ENCODE measurements at regions not wholly inside any gene's neighbourhood (a gene's known extent, or its start where the extent isn't known, plus 50 kb on each side); places are given as distances from the start of the nearest gene placed in this dataset.

- intact Hi-C loops (cut with DNase I) = no loop called here
- H3K9ac ChIP-seq (ENCODE audit: low read length in 3 of 3) = no peak overlapping the region
- no peak for TF ChIP-seq CTCF (IDR thresholded peaks at IDR 0.05; ENCODE audit: borderline replicate concordance, extremely low read depth, insufficient read depth)
- no peaks in the 10 kb centered on the region for H3K4me1 ChIP-seq (ENCODE audit: control insufficient read depth in 2 of 3, insufficient read depth in 2 of 3, low read depth in 1 of 3, low read length in 3 of 3)
- no peaks in the 10 kb centered on the region for H3K9me3 ChIP-seq (ENCODE audit: control insufficient read depth in 2 of 3, insufficient read depth in 1 of 3, low read length in 3 of 3)
- no peaks in the 10 kb centered on the region for H3K27me3 ChIP-seq (ENCODE audit: control insufficient read depth, insufficient read depth, low read length)
- no peak overlapping the region for H3K4me3 ChIP-seq (ENCODE audit: low read length in 3 of 3)
- FAIRE-seq = no peak
- no peak overlapping the region for H3K27ac ChIP-seq (ENCODE audit: low read depth in 2 of 2, low read length in 2 of 2)
- DNase-seq = peak in 2 of 5 donors; percentile 5 to 10
- H3K36me3 ChIP-seq (ENCODE audit: control insufficient read depth in 2 of 3, insufficient read depth in 3 of 3, low read length in 3 of 3) = no peaks in the 10 kb centered on the region
Measured at GRCh38 chr1:58318157-58319005, 228.1 kb downstream of the OMA1 start.

- FAIRE-seq = no peak
- intact Hi-C loops (cut with DNase I) = no loop called here
- no peaks in the 10 kb centered on the region for H3K9me3 ChIP-seq (ENCODE audit: control insufficient read depth in 2 of 3, insufficient read depth in 1 of 3, low read length in 3 of 3)
Measured at GRCh38 chr1:58317694-58318093, 228.8 kb downstream of the OMA1 start.

GRCh38 chr1:58317086-58317485 lies 229.4 kb downstream of the OMA1 start:
- FAIRE-seq (no peak), DNase-seq (no peak)
- Histone ChIP-seq H3K27ac (ENCODE audit: low read depth in 2 of 2, low read length in 2 of 2) (no peak overlapping the region), H3K4me3 (ENCODE audit: low read length in 3 of 3) (no peak overlapping the region), H3K9ac (ENCODE audit: low read length in 3 of 3) (no peak overlapping the region), H3K9me3 (ENCODE audit: control insufficient read depth in 2 of 3, insufficient read depth in 1 of 3, low read length in 3 of 3) (no peaks in the 10 kb centered on the region), H3K36me3 (ENCODE audit: control insufficient read depth in 2 of 3, insufficient read depth in 3 of 3, low read length in 3 of 3) (no peaks in the 10 kb centered on the region), H3K4me1 (ENCODE audit: control insufficient read depth in 2 of 3, insufficient read depth in 2 of 3, low read depth in 1 of 3, low read length in 3 of 3) (no peaks in the 10 kb centered on the region), H3K27me3 (ENCODE audit: control insufficient read depth, insufficient read depth, low read length) (no peaks in the 10 kb centered on the region)
- intact Hi-C loops (cut with DNase I) = no loop called here
- no peak for TF ChIP-seq CTCF (IDR thresholded peaks at IDR 0.05; ENCODE audit: borderline replicate concordance, extremely low read depth, insufficient read depth)

More at GRCh38 chr1:58317694-58318093, 228.8 kb downstream of the OMA1 start:
- no peak for TF ChIP-seq CTCF (IDR thresholded peaks at IDR 0.05; ENCODE audit: borderline replicate concordance, extremely low read depth, insufficient read depth)
- H3K4me1 ChIP-seq (ENCODE audit: control insufficient read depth in 2 of 3, insufficient read depth in 2 of 3, low read depth in 1 of 3, low read length in 3 of 3) = no peaks in the 10 kb centered on the region
- no peak for DNase-seq
- H3K9ac ChIP-seq (ENCODE audit: low read length in 3 of 3) = no peak overlapping the region
- no peak overlapping the region for H3K4me3 ChIP-seq (ENCODE audit: low read length in 3 of 3)
- H3K27me3 ChIP-seq (ENCODE audit: control insufficient read depth, insufficient read depth, low read length) = no peaks in the 10 kb centered on the region
- H3K27ac ChIP-seq (ENCODE audit: low read depth in 2 of 2, low read length in 2 of 2) = no peak overlapping the region
- H3K36me3 ChIP-seq (ENCODE audit: control insufficient read depth in 2 of 3, insufficient read depth in 3 of 3, low read length in 3 of 3) = no peaks in the 10 kb centered on the region
